PC-9 (cell line): ENCODE measurements at regions not wholly inside any gene's neighbourhood (a gene's known extent, or its start where the extent isn't known, plus 50 kb on each side); places are given as distances from the start of the nearest gene placed in this dataset.

ENCODE experiments used
- BruUV-seq: library from RNA; stranded (reverse); fragments of 400-500 nt; replicated peaks from 2 replicates; lab custom pipeline; 2021; lab: Mats Ljungman, UMichigan
- CTCF ChIA-PET: fragments of 300-600 bp; sonication (Branson Sonifier 250); formaldehyde crosslinking; loops from one replicate; lab custom pipeline; 2022; ENCODE audit warnings: antibody characterized with exemption; lab: Charles Lee
- POLR2A ChIA-PET: fragments of 300-600 bp; sonication (Branson Sonifier 250); formaldehyde crosslinking; loops from one replicate; lab custom pipeline; 2022; ENCODE audit warnings: antibody characterized with exemption; ENCODE audit not compliant: unreplicated experiment; lab: Charles Lee
- DNase-seq, 2 experiments: peaks; one replicate each; pipeline versions ENCODE4 v3.0.0 to v3.0.0-alpha.2; 2015 to 2022; ENCODE audit warnings: mixed read lengths in 1 of 2
- H2AFZ ChIP-seq: fragments of 200-600 bp; sonication (generic); 2 replicates; pipeline ENCODE4 v1.8.1; 2017; ENCODE audit warnings: antibody characterized with exemption
- H3F3A ChIP-seq: fragments of 200-600 bp; sonication (generic); 2 replicates; pipeline ENCODE4 v1.8.1; 2017; ENCODE audit warnings: antibody characterized with exemption, mild to moderate bottlenecking, low read depth; ENCODE audit not compliant: insufficient read depth
- H3K27ac ChIP-seq: fragments of 200-600 bp; sonication (generic); 2 replicates; pipeline ENCODE4 v1.6.1; 2016; ENCODE audit warnings: mixed run types
- H3K27me3 ChIP-seq: fragments of 200-600 bp; sonication (generic); 2 replicates; pipeline ENCODE4 v1.6.1; 2016; ENCODE audit warnings: low read depth, mixed run types; ENCODE audit not compliant: insufficient read depth
- H3K36me3 ChIP-seq: fragments of 200-600 bp; sonication (generic); 2 replicates; pipeline ENCODE4 v1.6.1; 2016; ENCODE audit warnings: low read depth, mixed run types
- H3K4me1 ChIP-seq: fragments of 200-600 bp; sonication (generic); replicated peaks from 2 replicates; pipeline ENCODE4 v1.6.1; 2016; ENCODE audit warnings: mixed run types; ENCODE audit not compliant: insufficient read depth
- H3K4me2 ChIP-seq: fragments of 200-600 bp; sonication (generic); 2 replicates; pipeline ENCODE4 v1.6.1; 2017; ENCODE audit warnings: mixed run types
- H3K4me3 ChIP-seq: fragments of 200-600 bp; sonication (generic); 2 replicates; pipeline ENCODE4 v1.6.1; 2016; ENCODE audit warnings: mixed run types
- H3K79me2 ChIP-seq: fragments of 200-600 bp; sonication (generic); 2 replicates; pipeline ENCODE4 v1.6.1; 2017; ENCODE audit warnings: low read depth, mixed run types
- H3K9me2 ChIP-seq: fragments of 200-600 bp; sonication (generic); 2 replicates; pipeline ENCODE4 v1.8.1; 2017; ENCODE audit warnings: mild to moderate bottlenecking; ENCODE audit not compliant: insufficient read depth
- H3K9me3 ChIP-seq: fragments of 200-600 bp; sonication (generic); 2 replicates; pipeline ENCODE4 v1.8.1; 2016; ENCODE audit warnings: low read depth; ENCODE audit not compliant: insufficient read depth
- H4K20me1 ChIP-seq: fragments of 200-600 bp; sonication (generic); 2 replicates; pipeline ENCODE4 v1.8.1; 2017; ENCODE audit not compliant: insufficient read depth
- CTCF ChIP-seq: fragments of 200-600 bp; sonication (generic); conservative IDR thresholded peaks from 2 replicates; pipeline ENCODE4 v1.6.1; 2017; ENCODE audit warnings: mixed run types, antibody characterized with exemption, mild to moderate bottlenecking, moderate library complexity
- EZH2 ChIP-seq: fragments of 200-600 bp; sonication (generic); IDR thresholded peaks from 2 replicates; pipeline ENCODE4 v1.8.0; 2017; ENCODE audit warnings: antibody characterized with exemption, low read depth
- intact Hi-C: fragments of 100-400 bp; cut with micrococcal nuclease; formaldehyde crosslinking; loops from one replicate; pipeline ENCODE4 v1.10.0; 2022; ENCODE audit not compliant: unreplicated experiment

- DNase-seq = no peak
Observed at GRCh38 chr16:6512512-6512911, 820.1 kb upstream of the RBFOX1 start.

GRCh38 chr16:6510261-6510660 lies 822.4 kb upstream of the RBFOX1 start:
- Histone ChIP-seq H3K27ac (no peak overlapping the region), H2AFZ (no peak overlapping the region), H3K9me3 (no peaks in the 10 kb centered on the region), H3K4me3 (no peak overlapping the region), H3K9me2 (no peaks in the 10 kb centered on the region), H3F3A (no peaks in the 10 kb centered on the region), H3K4me2 (no peak overlapping the region), H3K27me3 (0 out of 2 replicates have a peak, but pooled peaks cover 2% of the 10 kb centered on the region), H4K20me1 (no peaks in the 10 kb centered on the region), H3K4me1 (no peaks in the 10 kb centered on the region), H3K79me2 (no peaks in the 10 kb centered on the region), H3K36me3 (no peaks in the 10 kb centered on the region)
- ChIA-PET POLR2A (no interaction called here), CTCF (no interaction called here)
- intact Hi-C loops = no loop called here
- DNase-seq = no peak
- no peak for TF ChIP-seq EZH2
- no TSS peak for BruUV-seq

More at GRCh38 chr16:6512512-6512911, 820.1 kb upstream of the RBFOX1 start:
- Histone ChIP-seq H3K9me2 (no peaks in the 10 kb centered on the region), H3K36me3 (no peaks in the 10 kb centered on the region), H3K27me3 (0 out of 2 replicates have a peak, but pooled peaks cover 2% of the 10 kb centered on the region), H3K4me2 (no peak overlapping the region), H3K4me1 (no peaks in the 10 kb centered on the region), H3K4me3 (no peak overlapping the region), H2AFZ (no peak overlapping the region), H4K20me1 (no peaks in the 10 kb centered on the region), H3F3A (no peaks in the 10 kb centered on the region), H3K79me2 (no peaks in the 10 kb centered on the region), H3K9me3 (no peaks in the 10 kb centered on the region), H3K27ac (no peak overlapping the region)
- ChIA-PET CTCF (no interaction called here), POLR2A (no interaction called here)
- no peak for TF ChIP-seq CTCF
- no peak for TF ChIP-seq EZH2
- intact Hi-C loops = no loop called here
- BruUV-seq = no TSS peak

- no peaks in the 10 kb centered on the region for H3K4me1 ChIP-seq
- peaks cover 9% of the 10 kb centered on the region for H3K27me3 ChIP-seq
- DNase-seq = no peak
- CTCF ChIA-PET = no interaction called here
- TF ChIP-seq CTCF = no peak
- no peak for TF ChIP-seq EZH2
- H3K27ac ChIP-seq = no peak overlapping the region
- no peak overlapping the region for H2AFZ ChIP-seq
- no peaks in the 10 kb centered on the region for H3K36me3 ChIP-seq
- H3K4me3 ChIP-seq = no peak overlapping the region
- no peaks in the 10 kb centered on the region for H3K9me3 ChIP-seq
- POLR2A ChIA-PET = no interaction called here
- no peaks in the 10 kb centered on the region for H3F3A ChIP-seq
- no peaks in the 10 kb centered on the region for H4K20me1 ChIP-seq
- H3K9me2 ChIP-seq = no peaks in the 10 kb centered on the region
- H3K4me2 ChIP-seq = no peak overlapping the region
- no TSS peak for BruUV-seq
- intact Hi-C loops = no loop called here
- H3K79me2 ChIP-seq = no peaks in the 10 kb centered on the region
Observed at GRCh38 chr16:6499413-6499812, 833.2 kb upstream of the RBFOX1 start.

GRCh38 chr16:6498858-6499257 lies 833.8 kb upstream of the RBFOX1 start:
- no TSS peak for BruUV-seq
- peaks cover 14% of the 10 kb centered on the region for H3K27me3 ChIP-seq
- H3K4me2 ChIP-seq = no peak overlapping the region
- no peak for DNase-seq
- H3K9me3 ChIP-seq = no peaks in the 10 kb centered on the region
- H3F3A ChIP-seq = no peaks in the 10 kb centered on the region
- H3K4me1 ChIP-seq = no peaks in the 10 kb centered on the region
- H3K4me3 ChIP-seq = no peak overlapping the region
- TF ChIP-seq CTCF = no peak
- no peak for TF ChIP-seq EZH2
- CTCF ChIA-PET = no interaction called here
- no peaks in the 10 kb centered on the region for H3K79me2 ChIP-seq
- H3K9me2 ChIP-seq = no peaks in the 10 kb centered on the region
- H4K20me1 ChIP-seq = no peaks in the 10 kb centered on the region
- H2AFZ ChIP-seq = no peak overlapping the region
- H3K27ac ChIP-seq = no peak overlapping the region
- intact Hi-C loops = no loop called here
- POLR2A ChIA-PET = no interaction called here
- no peaks in the 10 kb centered on the region for H3K36me3 ChIP-seq
